ENCODE measurements at regions not wholly inside any gene's neighbourhood (a gene's known extent, or its start where the extent isn't known, plus 50 kb on each side); places are given as distances from the start of the nearest gene placed in this dataset.

- Histone ChIP-seq H3K4me3 (ENCODE audit: low read depth, low read length) (no peak overlapping the region), H4K8ac (ENCODE audit: low read depth, low read length) (no peak overlapping the region), H3K14ac (ENCODE audit: low read length) (no peak overlapping the region), H3K4me2 (ENCODE audit: low read length) (no peak overlapping the region), H2AK5ac (ENCODE audit: low read length) (no peak overlapping the region), H3K79me1 (ENCODE audit: low read length) (no peaks in the 10 kb centered on the region), H3K4me1 (ENCODE audit: control insufficient read depth in 1 of 2, insufficient read depth in 2 of 2, low read length in 2 of 2) (no peaks in the 10 kb centered on the region), H2BK12ac (ENCODE audit: low read length) (no peak overlapping the region), H4K12ac (ENCODE audit: low read depth, low read length) (no peak overlapping the region), H2AFZ (ENCODE audit: insufficient read depth, low read length, poor library complexity) (no peak overlapping the region), H2BK5ac (ENCODE audit: low read depth, low read length, poor library complexity) (no peak overlapping the region), H3K23ac (ENCODE audit: low read length) (no peak overlapping the region), H3K18ac (ENCODE audit: low read length) (no peak overlapping the region), H4K91ac (ENCODE audit: low read depth, low read length) (no peak overlapping the region), H3K27me3 (ENCODE audit: insufficient read depth, low read length) (no peaks in the 10 kb centered on the region), H3K4ac (ENCODE audit: low read depth, low read length) (no peak overlapping the region), H3K36me3 (ENCODE audit: control insufficient read depth in 1 of 2, insufficient read depth in 2 of 2, low read length in 2 of 2) (no peaks in the 10 kb centered on the region), H3K79me2 (ENCODE audit: control insufficient read depth, insufficient read depth, low read length, poor library complexity) (no peaks in the 10 kb centered on the region), H3K27ac (ENCODE audit: low read depth, low read length) (no peak overlapping the region), H3K9ac (ENCODE audit: low read length) (no peak overlapping the region), H3K9me3 (ENCODE audit: insufficient read depth, low read depth, low read length) (no peaks in the 10 kb centered on the region), H2BK120ac (ENCODE audit: insufficient read depth, low read length, poor library complexity) (no peak overlapping the region)
- peak; percentile 10 to 33 for DNase-seq
- no CpG with 5 or more reads among the region's 1 CpG for WGBS (ENCODE audit: extremely low coverage, insufficient coverage, insufficient read length)
These were observed 369.6 kb downstream of the PID1 start for GRCh38 chr2:228901531-228901930.

- Histone ChIP-seq H2AFZ (ENCODE audit: insufficient read depth, low read length, poor library complexity) (no peak overlapping the region), H3K4me1 (ENCODE audit: control insufficient read depth in 1 of 2, insufficient read depth in 2 of 2, low read length in 2 of 2) (no peaks in the 10 kb centered on the region), H2AK5ac (ENCODE audit: low read length) (no peak overlapping the region), H2BK5ac (ENCODE audit: low read depth, low read length, poor library complexity) (no peak overlapping the region), H2BK12ac (ENCODE audit: low read length) (no peak overlapping the region), H4K12ac (ENCODE audit: low read depth, low read length) (no peak overlapping the region), H3K79me2 (ENCODE audit: control insufficient read depth, insufficient read depth, low read length, poor library complexity) (no peaks in the 10 kb centered on the region), H2BK120ac (ENCODE audit: insufficient read depth, low read length, poor library complexity) (no peak overlapping the region), H3K23ac (ENCODE audit: low read length) (no peak overlapping the region), H3K4ac (ENCODE audit: low read depth, low read length) (no peak overlapping the region), H3K36me3 (ENCODE audit: control insufficient read depth in 1 of 2, insufficient read depth in 2 of 2, low read length in 2 of 2) (no peaks in the 10 kb centered on the region), H3K18ac (ENCODE audit: low read length) (no peak overlapping the region), H3K14ac (ENCODE audit: low read length) (no peak overlapping the region), H4K91ac (ENCODE audit: low read depth, low read length) (no peak overlapping the region), H3K9me3 (ENCODE audit: insufficient read depth, low read depth, low read length) (no peaks in the 10 kb centered on the region), H3K4me2 (ENCODE audit: low read length) (no peak overlapping the region), H4K8ac (ENCODE audit: low read depth, low read length) (no peak overlapping the region), H3K9ac (ENCODE audit: low read length) (no peak overlapping the region), H3K27ac (ENCODE audit: low read depth, low read length) (no peak overlapping the region), H3K27me3 (ENCODE audit: insufficient read depth, low read length) (no peaks in the 10 kb centered on the region), H3K4me3 (ENCODE audit: low read depth, low read length) (no peak overlapping the region), H3K79me1 (ENCODE audit: low read length) (no peaks in the 10 kb centered on the region)
- no peak for DNase-seq
- no CpG with 5 or more reads among the region's 1 CpG for WGBS (ENCODE audit: extremely low coverage, insufficient coverage, insufficient read length)
These were observed 392.9 kb downstream of the PID1 start for GRCh38 chr2:228878138-228878537.

GRCh38 chr2:228876276-228876675 is 394.8 kb downstream of the PID1 start:
- Histone ChIP-seq H3K4me1 (ENCODE audit: control insufficient read depth in 1 of 2, insufficient read depth in 2 of 2, low read length in 2 of 2) (no peaks in the 10 kb centered on the region), H2BK12ac (ENCODE audit: low read length) (no peak overlapping the region), H2BK120ac (ENCODE audit: insufficient read depth, low read length, poor library complexity) (no peak overlapping the region), H3K4me2 (ENCODE audit: low read length) (no peak overlapping the region), H3K4me3 (ENCODE audit: low read depth, low read length) (no peak overlapping the region), H3K79me1 (ENCODE audit: low read length) (no peaks in the 10 kb centered on the region), H3K27ac (ENCODE audit: low read depth, low read length) (no peak overlapping the region), H3K9ac (ENCODE audit: low read length) (no peak overlapping the region), H3K23ac (ENCODE audit: low read length) (no peak overlapping the region), H3K79me2 (ENCODE audit: control insufficient read depth, insufficient read depth, low read length, poor library complexity) (no peaks in the 10 kb centered on the region), H3K9me3 (ENCODE audit: insufficient read depth, low read depth, low read length) (no peaks in the 10 kb centered on the region), H4K8ac (ENCODE audit: low read depth, low read length) (no peak overlapping the region), H3K14ac (ENCODE audit: low read length) (no peak overlapping the region), H4K91ac (ENCODE audit: low read depth, low read length) (no peak overlapping the region), H2BK5ac (ENCODE audit: low read depth, low read length, poor library complexity) (no peak overlapping the region), H3K18ac (ENCODE audit: low read length) (no peak overlapping the region), H2AK5ac (ENCODE audit: low read length) (no peak overlapping the region), H3K36me3 (ENCODE audit: control insufficient read depth in 1 of 2, insufficient read depth in 2 of 2, low read length in 2 of 2) (no peaks in the 10 kb centered on the region), H2AFZ (ENCODE audit: insufficient read depth, low read length, poor library complexity) (no peak overlapping the region), H3K4ac (ENCODE audit: low read depth, low read length) (no peak overlapping the region), H3K27me3 (ENCODE audit: insufficient read depth, low read length) (no peaks in the 10 kb centered on the region), H4K12ac (ENCODE audit: low read depth, low read length) (no peak overlapping the region)
- DNase-seq: no peak
- WGBS (ENCODE audit: extremely low coverage, insufficient coverage, insufficient read length): no CpG with 5 or more reads among the region's 2 CpGs

- H3K9ac ChIP-seq (ENCODE audit: low read length): no peak overlapping the region
- H4K8ac ChIP-seq (ENCODE audit: low read depth, low read length): no peak overlapping the region
- H3K79me2 ChIP-seq (ENCODE audit: control insufficient read depth, insufficient read depth, low read length, poor library complexity): no peaks in the 10 kb centered on the region
- H4K12ac ChIP-seq (ENCODE audit: low read depth, low read length): no peak overlapping the region
- H2BK5ac ChIP-seq (ENCODE audit: low read depth, low read length, poor library complexity): no peak overlapping the region
- peak overlapping the region; percentile 17 for H3K27ac ChIP-seq (ENCODE audit: low read depth, low read length)
- H2BK120ac ChIP-seq (ENCODE audit: insufficient read depth, low read length, poor library complexity): no peak overlapping the region
- no peaks in the 10 kb centered on the region for H3K27me3 ChIP-seq (ENCODE audit: insufficient read depth, low read length)
- no peaks in the 10 kb centered on the region for H3K79me1 ChIP-seq (ENCODE audit: low read length)
- no peak overlapping the region for H2BK12ac ChIP-seq (ENCODE audit: low read length)
- H3K23ac ChIP-seq (ENCODE audit: low read length): no peak overlapping the region
- no peaks in the 10 kb centered on the region for H3K36me3 ChIP-seq (ENCODE audit: control insufficient read depth in 1 of 2, insufficient read depth in 2 of 2, low read length in 2 of 2)
- H3K4me1 ChIP-seq (ENCODE audit: control insufficient read depth in 1 of 2, insufficient read depth in 2 of 2, low read length in 2 of 2): no peaks in the 10 kb centered on the region
- no peak overlapping the region for H3K4me3 ChIP-seq (ENCODE audit: low read depth, low read length)
- no CpG with 5 or more reads among the region's 5 CpGs for WGBS (ENCODE audit: extremely low coverage, insufficient coverage, insufficient read length)
- H3K14ac ChIP-seq (ENCODE audit: low read length): no peak overlapping the region
- no peak for DNase-seq
- no peak overlapping the region for H3K4ac ChIP-seq (ENCODE audit: low read depth, low read length)
- H3K18ac ChIP-seq (ENCODE audit: low read length): no peak overlapping the region
- no peak overlapping the region for H4K91ac ChIP-seq (ENCODE audit: low read depth, low read length)
- no peaks in the 10 kb centered on the region for H3K9me3 ChIP-seq (ENCODE audit: insufficient read depth, low read depth, low read length)
- no peak overlapping the region for H3K4me2 ChIP-seq (ENCODE audit: low read length)
- H2AK5ac ChIP-seq (ENCODE audit: low read length): no peak overlapping the region
- H2AFZ ChIP-seq (ENCODE audit: insufficient read depth, low read length, poor library complexity): no peak overlapping the region
These were observed 395.8 kb downstream of the PID1 start for GRCh38 chr2:228875152-228875900.

Measured in trophoblast cell (in vitro differentiated cells and primary cell).